ENCODE measurements at regions not wholly inside any gene's neighbourhood (a gene's known extent, or its start where the extent isn't known, plus 50 kb on each side); places are given as distances from the start of the nearest gene placed in this dataset.

GRCh38 chr6:22112461-22112860 lies 184.4 kb downstream of the PRL start:
- no peak overlapping the region for H3K4me2 ChIP-seq (ENCODE audit: insufficient read depth, low read length)
- no peaks in the 10 kb centered on the region for H4K20me1 ChIP-seq (ENCODE audit: insufficient read depth, low read length)
- peaks cover 26% of the 10 kb centered on the region; the same call in 1 of the 2 replicates for H3K36me3 ChIP-seq (ENCODE audit: insufficient read depth, low read length)
- no peaks in the 10 kb centered on the region for H3K79me2 ChIP-seq (ENCODE audit: insufficient read depth, low read length)
- DNase-seq: no peak
- H3K27me3 ChIP-seq (ENCODE audit: insufficient read depth, low read length, poor library complexity): no peaks in the 10 kb centered on the region
- H3K9ac ChIP-seq (ENCODE audit: low read depth, low read length): no peak overlapping the region
- H3K4me3 ChIP-seq (ENCODE audit: low read depth in 1 of 2, low read length in 2 of 2): no peak overlapping the region
- H3K4me1 ChIP-seq (ENCODE audit: insufficient read depth, low read length): no peaks in the 10 kb centered on the region
- no peak overlapping the region for H2AFZ ChIP-seq (ENCODE audit: low read depth, low read length)
- no peak for ATAC-seq (ENCODE audit: insufficient read depth, low read depth)
- no peak overlapping the region for H3K27ac ChIP-seq (ENCODE audit: low read length)
- H3K9me3 ChIP-seq (ENCODE audit: insufficient read depth, low read length, severe bottlenecking): no peaks in the 10 kb centered on the region
- TF ChIP-seq CTCF (IDR thresholded peaks at IDR 0.05; ENCODE audit: borderline replicate concordance, extremely low read depth, low read length, poor library complexity, severe bottlenecking) (no peak), EZH2 (IDR thresholded peaks at IDR 0.05; ENCODE audit: borderline replicate concordance, low read depth, low read length, severe bottlenecking) (no peak)

- Histone ChIP-seq H3K4me2 (ENCODE audit: insufficient read depth, low read length) (no peak overlapping the region), H3K27ac (ENCODE audit: low read length) (no peak overlapping the region), H4K20me1 (ENCODE audit: insufficient read depth, low read length) (no peaks in the 10 kb centered on the region), H3K36me3 (ENCODE audit: insufficient read depth, low read length) (peaks cover 33% of the 10 kb centered on the region), H3K27me3 (ENCODE audit: insufficient read depth, low read length, poor library complexity) (no peaks in the 10 kb centered on the region), H3K4me3 (ENCODE audit: low read depth in 1 of 2, low read length in 2 of 2) (no peak overlapping the region), H3K9me3 (ENCODE audit: insufficient read depth, low read length, severe bottlenecking) (peaks cover 2% of the 10 kb centered on the region), H3K4me1 (ENCODE audit: insufficient read depth, low read length) (no peaks in the 10 kb centered on the region), H3K79me2 (ENCODE audit: insufficient read depth, low read length) (no peaks in the 10 kb centered on the region), H3K9ac (ENCODE audit: low read depth, low read length) (no peak overlapping the region), H2AFZ (ENCODE audit: low read depth, low read length) (no peak overlapping the region)
- no peak for DNase-seq
- no peak for ATAC-seq (ENCODE audit: insufficient read depth, low read depth)
- no peak for TF ChIP-seq CTCF (IDR thresholded peaks at IDR 0.05; ENCODE audit: borderline replicate concordance, extremely low read depth, low read length, poor library complexity, severe bottlenecking)
- no peak for TF ChIP-seq EZH2 (IDR thresholded peaks at IDR 0.05; ENCODE audit: borderline replicate concordance, low read depth, low read length, severe bottlenecking)
Measured at GRCh38 chr6:22113026-22113766, 183.6 kb downstream of the PRL start.

- Histone ChIP-seq H3K27me3 (ENCODE audit: insufficient read depth, low read length, poor library complexity) (no peaks in the 10 kb centered on the region), H4K20me1 (ENCODE audit: insufficient read depth, low read length) (no peaks in the 10 kb centered on the region), H3K4me2 (ENCODE audit: insufficient read depth, low read length) (no peak overlapping the region), H3K4me1 (ENCODE audit: insufficient read depth, low read length) (no peaks in the 10 kb centered on the region), H3K36me3 (ENCODE audit: insufficient read depth, low read length) (peaks cover 44% of the 10 kb centered on the region), H3K79me2 (ENCODE audit: insufficient read depth, low read length) (no peaks in the 10 kb centered on the region), H2AFZ (ENCODE audit: low read depth, low read length) (no peak overlapping the region), H3K9ac (ENCODE audit: low read depth, low read length) (no peak overlapping the region), H3K4me3 (ENCODE audit: low read depth in 1 of 2, low read length in 2 of 2) (no peak overlapping the region), H3K27ac (ENCODE audit: low read length) (no peak overlapping the region), H3K9me3 (ENCODE audit: insufficient read depth, low read length, severe bottlenecking) (peaks cover 8% of the 10 kb centered on the region)
- DNase-seq (no peak), ATAC-seq (ENCODE audit: insufficient read depth, low read depth) (no peak)
- TF ChIP-seq EZH2 (IDR thresholded peaks at IDR 0.05; ENCODE audit: borderline replicate concordance, low read depth, low read length, severe bottlenecking) (no peak), CTCF (IDR thresholded peaks at IDR 0.05; ENCODE audit: borderline replicate concordance, extremely low read depth, low read length, poor library complexity, severe bottlenecking) (no peak)
Measured at GRCh38 chr6:22115559-22115958, 181.3 kb downstream of the PRL start.
